HCT116 (cell line): ENCODE measurements at regions not wholly inside any gene's neighbourhood (a gene's known extent, or its start where the extent isn't known, plus 50 kb on each side); places are given as distances from the start of the nearest gene placed in this dataset.

ENCODE experiments used
- CEBPB ChIP-seq: IDR thresholded peaks from 2 replicates; pipeline ENCODE4 v1.6.1; 2012; ENCODE audit warnings: low read depth
- CTCF ChIP-seq, 3 experiments: fragments of 200-600 bp in 1 of 3; sonication (generic) in 1 of 3; IDR thresholded peaks in 2 of 3; conservative IDR thresholded peaks in 1 of 3; 2 replicates each; pipeline ENCODE4 v1.5.1; 2012 to 2017; ENCODE audit warnings: low read depth in 2 of 3, low read length in 2 of 3, antibody characterized with exemption in 1 of 3, borderline replicate concordance in 1 of 3, control low read depth in 1 of 3, mild to moderate bottlenecking in 1 of 3, mixed read lengths in 1 of 3, mixed run types in 1 of 3, moderate library complexity in 1 of 3; ENCODE audit not compliant: insufficient read depth in 1 of 3
- EGR1 ChIP-seq: IDR thresholded peaks from 2 replicates; pipeline ENCODE4 v1.6.1; 2012; ENCODE audit warnings: low read depth
- EZH2phosphoT487 ChIP-seq: fragments of 200-600 bp; IDR thresholded peaks from 2 replicates; pipeline ENCODE4 v1.6.1; 2018; ENCODE audit warnings: antibody characterized with exemption, borderline replicate concordance
- FOSL1 ChIP-seq: IDR thresholded peaks from 2 replicates; pipeline ENCODE4 v1.6.1; 2012; ENCODE audit warnings: low read depth
- POLR2A ChIP-seq: IDR thresholded peaks from 2 replicates; pipeline ENCODE4 v1.7.0; 2011; ENCODE audit warnings: borderline replicate concordance; ENCODE audit not compliant: insufficient read depth, insufficient read length; ENCODE audit errors: extremely low read depth
- POLR2AphosphoS5 ChIP-seq: IDR thresholded peaks from 2 replicates; pipeline ENCODE4 v1.6.1; 2011; ENCODE audit warnings: mild to moderate bottlenecking, low read depth, low read length, moderate library complexity
- REST ChIP-seq: IDR thresholded peaks from 2 replicates; pipeline ENCODE4 v1.6.1; 2012; ENCODE audit warnings: low read depth
- SP1 ChIP-seq: IDR thresholded peaks from 2 replicates; pipeline ENCODE4 v1.6.1; 2012; ENCODE audit warnings: low read depth
- YY1 ChIP-seq: IDR thresholded peaks from 2 replicates; pipeline ENCODE4 v1.6.1; 2011; ENCODE audit warnings: low read length, low read depth, moderate library complexity, mild to moderate bottlenecking; ENCODE audit not compliant: insufficient replicate concordance; ENCODE audit errors: extremely low read depth
- ZNF274 ChIP-seq: fragments of 200-500 bp; sonication (Bioruptor generic); IDR thresholded peaks from 2 replicates; pipeline ENCODE4 v1.6.1; 2014; ENCODE audit warnings: mild to moderate bottlenecking, low read depth, low read length, inconsistent platforms
- TF ChIP-seq, protein P1 (sequence below): IDR thresholded peaks from 2 replicates; pipeline ENCODE4 v1.6.1; 2012

- TF ChIP-seq REST (no peak), CTCF (IDR thresholded peaks at IDR 0.05 in 2 of 3, conservative IDR thresholded peaks at IDR 0.05 in 1 of 3; ENCODE audit: borderline replicate concordance in 1 of 3, insufficient read depth in 1 of 3, low read depth in 2 of 3, low read length in 2 of 3) (peak; percentile 88 to 93 (median 89)), YY1 (no peak), POLR2A (no peak), ZNF274 (no peak), EGR1 (no peak), POLR2AphosphoS5 (no peak), CEBPB (peak; percentile 37; the same call in 1 of the 2 replicates), SP1 (no peak), EZH2phosphoT487 (no peak), FOSL1 (0 out of 2 replicates have a peak, but pooled peaks have one; percentile 8)
- TF ChIP-seq, protein P1, sequence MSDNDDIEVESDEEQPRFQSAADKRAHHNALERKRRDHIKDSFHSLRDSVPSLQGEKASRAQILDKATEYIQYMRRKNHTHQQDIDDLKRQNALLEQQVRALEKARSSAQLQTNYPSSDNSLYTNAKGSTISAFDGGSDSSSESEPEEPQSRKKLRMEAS, result no peak
Measured at GRCh38 chr17:77011173-77012011, 129.4 kb upstream of the SEC14L1 start.
